G401.6 (cell line): ENCODE measurements at regions not wholly inside any gene's neighbourhood (a gene's known extent, or its start where the extent isn't known, plus 50 kb on each side); places are given as distances from the start of the nearest gene placed in this dataset.
"Not testable (repeated sequence)": the region's sequence is repeated elsewhere in the genome, so short reads cannot be mapped to it uniquely, and the experiment has no call there.

ENCODE experiments used
- FAIRE-seq: peaks from 2 replicates; lab custom pipeline; 2012; peaks lifted over from hg19 to GRCh38; lab: Jason Lieb, UNC

DNA sequence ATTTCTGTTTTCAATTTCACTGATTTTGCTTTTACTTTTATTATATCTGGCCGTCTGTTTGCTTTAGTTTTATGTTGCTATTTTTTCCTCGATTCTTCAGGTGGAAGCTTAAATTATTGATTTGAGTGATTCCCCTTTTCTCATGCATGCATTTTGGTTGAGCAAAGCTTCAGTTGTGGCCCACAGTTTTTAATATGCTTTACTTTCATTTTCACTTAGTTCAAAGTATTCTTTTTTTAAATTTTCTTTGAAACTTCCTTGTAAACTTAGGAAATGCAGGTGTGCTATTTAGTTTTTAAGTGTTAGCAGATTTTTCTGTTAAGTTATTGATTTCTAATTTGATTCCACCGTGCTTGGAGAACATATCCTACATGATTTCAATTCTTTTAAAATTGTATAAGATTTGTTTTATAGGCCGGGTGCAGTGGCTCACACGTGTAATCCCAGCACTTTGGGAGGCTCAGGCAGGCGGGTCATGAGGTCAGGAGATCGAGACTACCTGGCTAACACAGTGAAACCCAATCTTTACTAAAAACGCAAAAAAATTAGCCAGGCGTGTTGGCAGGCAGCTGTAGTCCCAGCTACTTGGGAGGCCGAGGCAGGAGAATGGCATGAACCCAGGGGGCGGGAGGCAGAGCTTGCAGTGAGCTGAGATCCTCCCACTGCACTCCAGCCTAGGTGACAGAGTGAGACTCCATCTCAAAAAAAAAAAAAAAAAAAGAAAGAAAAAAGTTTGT, 531.2 kb downstream of the KIF2B start:
- no peak for FAIRE-seq

DNA sequence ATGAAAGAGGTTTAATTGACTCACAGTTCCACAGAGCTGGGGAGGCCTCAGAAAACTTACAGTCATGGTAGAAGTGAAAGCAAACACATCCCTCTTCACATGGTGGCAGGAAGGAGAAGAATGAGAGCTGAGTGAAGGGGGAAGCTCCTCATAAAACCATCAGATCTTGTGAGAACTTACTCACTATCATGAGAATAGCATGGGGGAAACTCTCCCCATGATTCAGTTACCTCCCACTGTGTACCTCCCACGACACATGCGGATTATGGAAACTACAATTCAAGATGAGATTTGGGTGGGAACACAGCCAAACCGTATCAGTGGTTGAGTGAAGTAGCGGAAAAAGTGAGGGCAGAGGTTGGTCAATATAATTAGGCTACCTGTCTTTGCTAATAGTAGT, 538.3 kb downstream of the KIF2B start:
- FAIRE-seq, result not testable (repeated sequence)

DNA sequence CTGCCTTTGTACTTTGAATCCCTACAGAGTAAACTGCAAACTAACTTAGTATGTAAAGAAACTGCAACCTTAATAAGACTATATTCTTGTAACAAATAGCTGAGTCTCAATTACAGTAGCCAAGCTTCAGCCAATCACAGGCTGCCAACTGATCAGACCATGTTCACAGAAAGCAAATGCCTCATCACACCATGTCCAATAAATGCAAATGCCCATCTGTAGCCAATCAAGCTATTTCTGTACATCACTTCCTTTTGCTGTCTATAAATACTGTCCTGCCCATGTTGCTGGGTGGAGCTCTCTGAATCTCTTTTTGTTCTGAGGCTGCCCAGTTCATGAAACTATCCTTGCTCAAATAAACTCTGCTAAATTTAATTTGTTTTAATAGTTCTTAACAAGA, 531.7 kb upstream of the TOM1L1 start:
- no peak for FAIRE-seq

DNA sequence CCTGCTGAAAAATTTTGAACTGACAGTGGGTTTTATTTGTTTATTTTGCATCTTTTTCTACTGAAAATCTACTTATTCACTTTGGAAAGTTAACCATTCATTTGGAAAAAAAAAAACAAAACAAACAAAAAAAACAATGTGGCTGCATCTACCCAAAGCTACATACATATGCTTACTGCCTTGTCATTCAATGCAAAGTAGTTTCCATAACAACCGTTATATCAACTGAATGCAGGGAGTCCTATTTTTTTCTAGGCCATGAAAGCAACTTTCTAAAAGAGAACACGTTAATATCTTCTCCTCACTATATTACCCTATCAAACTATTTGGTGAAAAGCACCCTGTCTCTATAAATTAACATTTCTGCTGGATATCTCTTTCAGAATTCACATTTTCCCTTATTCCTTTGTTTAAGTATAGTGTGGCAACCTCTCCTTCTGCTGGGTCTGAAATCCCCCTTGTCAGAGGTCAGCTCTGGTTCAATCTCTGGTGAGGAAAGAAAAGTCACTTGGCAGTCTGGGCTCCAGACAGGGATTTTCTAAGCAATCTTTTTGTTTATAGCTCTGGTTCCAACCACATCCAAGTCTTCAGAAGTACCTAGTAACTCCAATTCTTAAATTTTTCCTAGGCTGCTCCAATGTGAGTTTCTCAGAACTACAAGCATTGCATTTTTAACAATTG, 528.4 kb upstream of the TOM1L1 start:
- no peak for FAIRE-seq

DNA sequence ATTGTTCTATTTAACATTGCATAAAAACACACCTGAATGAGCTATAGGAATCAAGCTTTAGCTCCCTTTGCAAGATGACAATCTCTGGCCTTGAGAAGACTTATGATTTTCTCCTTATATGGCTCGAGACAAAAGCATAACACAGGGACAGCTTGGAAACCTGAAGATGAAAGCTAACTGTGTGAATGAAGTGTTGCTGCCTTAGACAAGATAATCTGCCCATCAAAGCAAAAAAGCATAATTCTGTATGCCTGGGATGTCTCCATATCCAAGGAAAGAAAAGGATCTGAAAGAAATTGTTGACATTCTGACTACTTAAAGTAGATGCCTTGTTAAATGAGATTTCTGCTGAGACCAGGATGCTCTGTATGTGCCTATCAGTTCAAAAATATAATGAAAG, 526.7 kb upstream of the TOM1L1 start:
- FAIRE-seq, result no peak

DNA sequence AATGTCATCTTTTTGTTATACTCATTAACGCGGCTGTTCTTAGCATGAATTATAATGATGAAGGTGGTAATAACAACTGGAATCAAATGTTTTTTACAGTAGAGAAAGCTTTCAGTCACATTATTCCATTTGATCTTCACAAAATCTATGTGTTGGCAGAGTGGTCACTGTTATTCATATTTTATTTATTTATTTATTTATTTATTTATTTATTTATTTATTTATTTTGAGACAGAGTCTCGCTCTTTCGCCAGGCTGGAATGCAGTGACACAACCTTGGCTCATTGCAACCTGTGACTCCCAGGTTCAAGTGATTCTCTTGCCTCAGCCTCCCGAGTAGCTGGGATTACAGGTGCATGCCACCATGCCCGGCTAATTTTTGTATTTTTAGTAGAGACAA, 524.2 kb upstream of the TOM1L1 start:
- not testable (repeated sequence) for FAIRE-seq

DNA sequence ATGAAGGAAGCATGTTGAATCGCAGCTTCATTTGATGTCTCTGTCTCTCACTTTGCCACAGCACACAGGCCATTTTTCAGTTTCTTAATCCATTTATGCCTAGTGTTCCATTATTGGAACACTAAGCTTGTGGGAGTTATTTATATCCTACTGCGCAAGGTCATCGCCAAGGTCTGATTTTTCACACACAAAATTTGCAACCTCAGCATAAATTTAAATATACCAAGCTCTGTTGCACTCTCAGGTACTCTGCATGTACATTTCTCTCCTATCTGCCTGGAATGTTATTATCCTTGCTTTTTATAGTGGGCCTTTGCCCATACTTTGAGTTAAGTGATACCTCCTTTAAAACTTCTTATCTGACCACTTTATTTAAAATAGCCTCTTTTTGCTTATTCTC, 519.2 kb upstream of the TOM1L1 start:
- FAIRE-seq, result no peak

DNA sequence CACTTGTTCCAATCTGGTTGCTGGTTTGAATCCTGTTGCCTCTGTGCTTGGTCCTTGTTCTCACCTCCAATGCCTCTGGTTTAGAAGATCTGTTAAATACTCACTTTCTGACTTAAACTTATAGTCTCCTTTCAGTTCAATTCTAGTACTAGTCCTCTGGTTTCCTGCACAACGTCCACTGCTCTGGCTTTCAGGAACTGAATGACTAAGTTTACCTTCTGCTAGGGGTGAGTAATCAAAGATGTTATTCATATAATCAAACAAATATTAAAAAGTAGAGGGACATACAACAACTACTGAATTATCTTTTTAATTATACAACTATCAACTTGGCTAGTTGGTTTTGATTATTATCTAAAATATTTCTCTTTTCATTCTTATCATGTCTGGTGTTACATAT, 496.4 kb upstream of the TOM1L1 start:
- no peak for FAIRE-seq

DNA sequence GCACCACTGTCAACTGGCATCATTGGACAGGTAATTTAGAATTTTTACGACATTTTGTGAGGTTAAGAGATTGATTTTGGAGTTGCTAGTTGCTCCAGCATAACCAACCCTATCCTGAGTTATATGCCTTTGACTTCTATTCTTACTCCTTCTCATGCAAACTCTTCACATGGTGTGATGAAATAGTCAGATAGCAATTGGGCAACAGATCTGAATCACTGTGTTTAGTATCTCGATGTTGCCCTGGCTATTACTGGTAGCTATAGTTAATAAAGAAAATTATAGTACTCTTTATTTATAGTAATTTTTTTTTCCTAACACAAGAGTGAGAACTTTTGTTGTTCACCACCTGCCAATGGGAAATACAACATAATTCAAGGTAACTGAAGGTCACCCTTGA, 494.8 kb upstream of the TOM1L1 start:
- no peak for FAIRE-seq

DNA sequence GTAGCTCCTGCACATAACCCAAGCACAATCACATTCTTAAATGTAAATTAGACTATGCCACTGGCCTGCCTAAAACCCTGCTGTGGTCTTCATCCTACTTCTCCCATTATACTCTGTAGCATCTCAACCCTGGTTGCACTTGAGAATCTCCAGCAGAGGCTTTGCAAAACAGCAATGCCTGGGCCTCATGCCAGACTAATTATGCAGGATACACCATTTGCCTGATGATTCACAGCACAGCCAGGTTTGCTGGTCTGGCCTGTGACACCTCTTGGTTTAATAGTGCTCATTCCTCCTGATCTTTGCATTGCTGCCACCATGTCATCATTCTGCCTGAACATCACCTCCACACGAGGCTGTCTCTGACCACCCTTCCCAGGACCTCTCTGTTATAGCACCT, 491.9 kb upstream of the TOM1L1 start:
- no peak for FAIRE-seq

DNA sequence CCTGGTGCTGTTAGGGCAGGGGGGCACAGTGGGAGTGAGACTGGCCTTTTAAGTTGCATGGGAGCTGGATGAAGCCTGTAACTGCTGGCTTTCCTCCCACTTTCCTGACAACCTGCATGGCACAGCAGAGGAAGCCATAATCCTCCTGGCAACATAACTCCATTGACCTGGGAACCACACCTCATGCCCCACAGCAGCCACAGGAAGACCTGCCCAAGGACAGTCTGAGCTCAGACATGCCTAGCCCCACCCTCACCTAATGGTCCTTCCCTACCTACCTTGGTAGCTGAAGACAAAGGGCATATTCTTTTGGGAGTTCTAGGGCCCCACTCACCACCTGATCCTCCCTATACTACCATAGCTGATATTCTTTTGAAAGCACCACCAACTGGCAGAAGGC, 482.2 kb upstream of the TOM1L1 start:
- no peak for FAIRE-seq

DNA sequence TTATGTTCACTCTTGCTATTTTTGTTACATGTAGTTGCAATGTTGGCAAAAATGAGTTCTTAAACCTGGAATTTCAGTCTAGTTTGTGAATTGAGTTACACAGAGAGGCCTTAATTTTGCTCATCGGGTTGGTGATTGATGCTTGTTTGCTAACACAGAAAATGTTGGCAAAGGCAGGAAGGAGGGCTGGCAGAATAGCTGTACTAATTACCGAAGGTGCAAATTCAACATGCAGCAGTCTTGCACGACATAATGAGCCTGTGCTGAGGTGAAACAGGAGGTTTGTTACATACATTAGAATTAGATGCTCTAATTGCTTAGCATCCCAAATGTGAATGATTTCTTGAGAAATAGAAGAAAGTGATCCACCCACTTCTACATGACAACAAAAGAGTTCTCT, 475.0 kb upstream of the TOM1L1 start:
- FAIRE-seq, result no peak

DNA sequence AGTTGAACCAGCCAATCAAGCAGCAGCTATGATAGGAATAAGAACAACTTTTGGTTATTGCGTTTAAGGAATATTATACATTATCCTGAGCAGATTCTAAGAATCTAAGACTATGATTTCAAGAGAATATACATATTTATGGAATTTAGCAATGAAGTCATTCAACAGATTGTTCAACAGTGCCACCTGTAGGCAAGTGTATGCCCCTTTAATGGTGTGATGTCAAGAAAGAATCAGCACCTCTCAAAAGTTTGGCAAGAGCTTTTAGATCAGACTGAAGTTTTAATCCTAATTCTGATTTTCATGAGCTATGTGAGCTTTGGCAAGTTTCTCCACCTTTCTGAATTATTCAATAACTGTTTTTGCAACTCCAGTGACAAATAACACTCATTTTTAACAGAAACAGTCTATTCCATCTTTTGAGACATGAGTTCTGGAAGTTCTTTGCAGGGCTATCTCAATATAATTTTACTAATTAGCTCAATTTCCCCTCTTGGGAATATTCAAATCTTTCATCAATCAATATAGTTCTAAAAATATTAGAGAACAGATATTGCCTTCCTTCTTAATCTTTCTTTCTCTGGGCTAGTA, 474.3 kb upstream of the TOM1L1 start:
- no peak for FAIRE-seq

DNA sequence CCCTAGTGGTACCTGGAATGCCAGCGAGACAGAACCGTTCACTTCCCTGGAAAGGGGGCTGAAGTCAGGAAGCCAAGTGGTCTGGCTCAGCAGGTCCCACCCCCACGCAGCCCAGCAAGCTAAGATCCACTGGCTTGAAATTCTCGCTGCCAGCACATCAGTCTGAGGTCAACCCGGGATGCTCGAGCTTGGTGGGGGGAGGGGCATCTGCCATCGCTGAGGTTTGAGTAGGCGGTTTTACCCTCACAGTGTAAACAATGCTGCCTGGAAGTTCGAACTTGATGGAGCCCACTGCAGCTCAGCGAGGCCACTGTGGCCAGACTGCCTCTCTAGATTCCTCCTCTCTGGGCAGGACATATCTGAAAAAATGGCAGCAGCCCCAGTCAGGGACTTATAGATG, 464.7 kb upstream of the TOM1L1 start:
- FAIRE-seq, result no peak

DNA sequence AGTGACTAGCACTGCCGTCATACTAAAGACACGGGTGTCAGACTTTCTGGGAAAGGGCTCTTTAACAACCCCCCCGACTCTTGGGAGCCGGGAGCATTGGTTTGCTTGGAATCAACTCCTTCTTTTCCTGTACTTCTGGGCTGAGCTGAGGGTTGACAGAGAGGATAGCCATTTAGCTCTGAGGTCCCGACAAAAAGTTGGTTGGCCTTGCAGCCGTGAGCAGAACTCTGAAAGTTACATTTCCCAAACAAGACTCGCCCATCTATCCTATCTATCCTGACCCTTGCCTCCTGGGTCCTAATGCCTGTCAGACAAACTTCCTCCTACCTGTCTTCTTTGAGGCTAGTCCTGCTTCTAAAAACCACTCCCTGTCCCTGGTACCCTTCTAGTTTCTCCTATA, 460.8 kb upstream of the TOM1L1 start:
- no peak for FAIRE-seq

DNA sequence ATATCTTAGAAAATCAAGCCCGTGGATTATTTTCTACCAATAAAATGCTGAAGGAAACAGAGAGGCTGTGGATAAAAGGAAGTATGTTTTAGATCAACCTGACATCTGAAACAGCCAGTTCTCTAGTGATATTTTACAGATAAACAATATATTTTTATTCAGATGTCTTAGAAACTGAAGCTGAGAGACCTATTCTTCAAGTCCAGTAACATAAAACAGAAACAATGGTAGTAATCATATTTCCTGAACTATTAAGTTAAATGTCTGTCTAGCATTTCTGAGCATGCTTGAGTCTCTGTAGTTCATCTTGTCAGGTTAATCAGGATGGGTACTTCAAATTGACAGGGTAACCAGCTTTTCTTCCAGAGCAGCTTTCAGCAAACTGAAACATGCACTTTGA, 449.6 kb upstream of the TOM1L1 start:
- no peak for FAIRE-seq

DNA sequence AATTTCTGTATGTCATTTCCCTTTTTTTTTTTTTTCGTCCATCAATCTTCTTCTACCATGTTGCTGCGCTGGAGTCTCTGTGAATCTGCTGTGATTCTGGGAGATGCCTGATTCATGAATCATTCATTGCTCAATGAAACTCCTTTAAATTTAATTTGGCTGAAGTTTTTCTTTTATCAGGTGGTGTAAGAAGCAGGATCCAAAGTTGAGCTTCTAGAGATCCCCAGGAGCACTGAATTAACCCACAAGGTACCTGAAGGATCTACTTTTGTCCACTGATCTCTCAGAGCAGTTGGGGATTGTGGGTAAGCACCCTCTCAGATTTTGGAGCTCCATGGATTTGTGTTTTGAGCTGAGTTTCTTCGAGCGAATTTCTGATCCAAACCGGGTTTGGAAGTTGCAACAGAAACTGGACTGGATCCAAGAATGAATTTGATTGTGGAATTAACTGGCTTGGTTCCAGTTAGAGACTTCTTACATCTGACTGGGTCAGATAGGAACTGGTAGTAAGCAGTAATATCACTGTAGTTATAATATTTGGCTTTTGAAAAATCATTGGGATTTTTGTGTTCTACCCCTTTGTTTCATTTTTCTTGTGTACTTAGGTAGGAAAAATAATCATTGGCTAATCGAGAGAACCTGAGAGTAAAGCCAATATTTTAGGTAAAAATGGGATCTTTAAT, 447.8 kb upstream of the TOM1L1 start:
- no peak for FAIRE-seq

DNA sequence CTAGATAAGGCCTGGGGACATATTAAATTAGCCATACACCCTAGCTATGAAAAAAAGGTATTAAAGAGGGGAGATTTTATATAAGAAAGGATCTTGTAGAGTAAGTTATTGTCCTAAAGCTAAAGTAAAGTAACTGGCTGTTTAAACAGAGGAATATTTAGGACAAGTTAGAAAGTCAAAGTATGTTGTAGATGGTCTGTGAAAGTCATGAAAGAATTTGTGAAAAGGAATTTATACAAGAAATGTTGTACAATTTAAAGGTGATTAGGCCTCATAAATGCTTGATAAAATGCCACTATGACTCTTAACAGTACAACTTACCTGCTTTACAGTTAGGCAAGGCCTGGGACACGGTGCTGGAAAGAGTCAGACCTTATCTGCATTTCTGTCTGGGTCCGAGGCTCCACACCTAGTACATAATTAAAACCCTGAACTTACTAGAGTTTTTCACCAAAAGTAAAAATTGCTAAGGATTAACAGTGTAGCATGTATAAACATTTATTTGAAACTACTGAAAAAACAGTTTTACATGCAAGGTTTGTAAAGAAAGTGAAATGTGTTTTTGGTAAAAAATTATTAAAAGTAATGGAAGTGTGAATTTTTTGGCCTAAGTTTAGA, 445.3 kb upstream of the TOM1L1 start:
- no peak for FAIRE-seq

DNA sequence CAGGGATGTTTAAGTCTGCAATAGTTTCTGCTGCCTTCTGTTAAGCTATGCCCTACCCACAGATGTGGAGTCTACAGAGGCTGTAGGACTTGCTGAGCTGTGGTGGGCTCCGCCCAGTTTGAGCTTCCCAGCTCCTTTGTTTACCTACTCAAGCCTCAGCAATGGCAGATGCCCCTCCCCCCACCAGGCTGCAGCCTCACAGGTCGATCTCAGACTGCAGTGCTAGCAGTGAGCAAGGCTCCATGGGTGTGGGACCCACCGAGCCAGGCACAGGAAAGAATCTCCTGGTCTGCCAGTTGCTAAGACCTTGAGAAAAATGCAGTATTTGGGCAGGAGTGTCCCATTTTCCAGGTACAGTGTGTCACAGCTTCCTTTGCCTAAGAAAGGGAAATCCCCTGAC, 435.2 kb upstream of the TOM1L1 start:
- not testable (repeated sequence) for FAIRE-seq

DNA sequence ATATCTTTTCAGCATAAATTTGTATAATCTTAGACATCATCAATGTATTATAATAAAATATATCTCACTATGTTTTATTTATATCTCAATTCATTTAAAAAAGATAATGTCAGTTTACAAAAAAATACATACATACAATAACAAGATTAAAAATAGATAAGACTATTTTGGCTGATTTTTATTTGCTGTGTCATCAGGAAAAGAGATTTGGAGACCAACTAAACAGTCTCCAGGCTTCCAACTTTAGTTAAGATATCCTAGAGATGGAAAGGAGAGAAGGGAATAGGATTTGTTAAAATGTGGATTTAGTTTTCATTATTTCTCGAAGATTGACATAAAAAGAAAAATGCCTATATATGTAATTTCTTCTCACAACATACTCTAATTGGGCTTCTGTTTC, 433.8 kb upstream of the TOM1L1 start:
- FAIRE-seq, result no peak

DNA sequence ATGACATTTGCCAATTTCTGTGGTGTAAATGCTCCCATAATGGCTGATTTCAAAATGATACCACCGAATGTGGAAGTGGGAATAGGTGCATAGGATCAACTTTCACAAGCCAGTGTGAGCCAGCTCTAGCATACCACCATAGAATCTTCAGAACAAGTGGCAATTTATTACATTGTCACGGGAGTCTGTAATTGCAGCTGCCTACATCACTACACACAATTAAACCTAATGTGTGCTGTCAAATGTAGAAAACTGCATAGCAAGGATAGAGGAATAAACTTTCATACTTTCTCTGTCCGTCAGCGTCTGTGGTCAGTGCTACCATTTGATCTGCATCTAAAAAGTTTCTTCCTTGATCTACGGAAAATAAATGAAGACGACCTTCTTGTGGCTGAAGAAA, 417.8 kb upstream of the TOM1L1 start:
- no peak for FAIRE-seq

DNA sequence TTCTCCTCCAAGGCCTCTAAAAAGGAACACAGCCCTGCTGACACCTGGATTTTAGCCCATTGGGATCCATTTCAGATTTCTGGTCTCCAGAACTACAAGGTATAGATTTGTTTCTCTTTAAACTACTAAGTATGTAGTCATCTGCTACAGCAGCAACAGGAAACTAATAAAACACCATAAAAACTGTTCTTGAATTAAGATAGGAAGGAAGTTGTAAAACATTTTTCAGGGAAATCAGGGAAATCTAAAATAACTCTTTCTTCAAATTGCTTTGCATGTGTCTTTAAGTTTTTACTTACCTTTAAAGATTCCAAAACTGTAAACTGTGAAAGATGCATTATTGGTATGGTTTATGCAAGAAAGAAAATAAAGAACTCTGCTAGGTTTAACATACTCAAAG, 407.0 kb upstream of the TOM1L1 start:
- FAIRE-seq, result no peak
